ENCODE measurements at regions not wholly inside any gene's neighbourhood (a gene's known extent, or its start where the extent isn't known, plus 50 kb on each side); places are given as distances from the start of the nearest gene placed in this dataset.
A peak's percentile ranks its signal among the peaks of the same experiment; 100 is the strongest.
"Not testable (repeated sequence)": the region's sequence is repeated elsewhere in the genome, so short reads cannot be mapped to it uniquely, and the experiment has no call there.

GRCh38 chr6:112974931-112975330 is 627.8 kb downstream of the RFPL4B start:
- not testable (repeated sequence) for H3K36me3 ChIP-seq; H3K4me1 ChIP-seq (replicated peaks); H3K9me3 ChIP-seq (replicated peaks); H3K27ac ChIP-seq; DNase-seq (ENCODE audit: low read depth in 1 of 2, low spot score in 2 of 2); H3K27me3 ChIP-seq (replicated peaks); H3K4me3 ChIP-seq

DNA sequence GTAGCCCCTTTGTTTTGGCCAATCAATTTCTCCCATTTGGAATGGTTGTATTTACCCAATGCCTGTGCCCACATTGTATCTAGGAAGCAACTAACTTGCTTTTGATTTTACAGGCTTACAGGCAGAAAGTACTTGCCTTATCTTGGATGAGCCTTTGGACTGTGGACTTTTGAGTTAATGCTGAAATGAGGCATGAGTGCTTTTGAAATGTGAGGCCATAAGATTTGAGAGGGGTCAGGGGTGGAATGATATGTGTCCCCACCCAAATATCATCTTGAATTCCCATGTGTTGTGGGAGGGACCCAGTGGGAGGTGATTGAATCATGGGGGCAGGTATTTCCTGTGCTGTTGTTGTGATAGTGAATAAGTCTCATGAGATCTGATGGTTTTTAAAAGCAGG is 629.4 kb downstream of the RFPL4B start:
- not testable (repeated sequence) for H3K27me3 ChIP-seq (replicated peaks); H3K4me3 ChIP-seq; H3K36me3 ChIP-seq; DNase-seq (ENCODE audit: low read depth in 1 of 2, low spot score in 2 of 2); H3K4me1 ChIP-seq (replicated peaks); H3K9me3 ChIP-seq (replicated peaks); H3K27ac ChIP-seq

- H3K9me3 ChIP-seq (replicated peaks): no peaks in the 10 kb centered on the region
- H3K27me3 ChIP-seq (replicated peaks): no peaks in the 10 kb centered on the region
- no peaks in the 10 kb centered on the region for H3K36me3 ChIP-seq
- no peak overlapping the region for H3K4me3 ChIP-seq
- no peaks in the 10 kb centered on the region for H3K4me1 ChIP-seq (replicated peaks)
- no peak overlapping the region for H3K27ac ChIP-seq
- peak in 1 of 2 experiments; percentile 23 for DNase-seq (ENCODE audit: low read depth in 1 of 2, low spot score in 2 of 2)
Measured at GRCh38 chr6:112979830-112980229, 632.7 kb downstream of the RFPL4B start.

GRCh38 chr6:112980676-112981075 is 633.5 kb downstream of the RFPL4B start:
- Histone ChIP-seq H3K27me3 (replicated peaks) (no peaks in the 10 kb centered on the region), H3K9me3 (replicated peaks) (no peaks in the 10 kb centered on the region), H3K36me3 (no peaks in the 10 kb centered on the region), H3K27ac (no peak overlapping the region), H3K4me1 (replicated peaks) (no peaks in the 10 kb centered on the region), H3K4me3 (no peak overlapping the region)
- DNase-seq (ENCODE audit: low read depth in 1 of 2, low spot score in 2 of 2): no peak

DNA sequence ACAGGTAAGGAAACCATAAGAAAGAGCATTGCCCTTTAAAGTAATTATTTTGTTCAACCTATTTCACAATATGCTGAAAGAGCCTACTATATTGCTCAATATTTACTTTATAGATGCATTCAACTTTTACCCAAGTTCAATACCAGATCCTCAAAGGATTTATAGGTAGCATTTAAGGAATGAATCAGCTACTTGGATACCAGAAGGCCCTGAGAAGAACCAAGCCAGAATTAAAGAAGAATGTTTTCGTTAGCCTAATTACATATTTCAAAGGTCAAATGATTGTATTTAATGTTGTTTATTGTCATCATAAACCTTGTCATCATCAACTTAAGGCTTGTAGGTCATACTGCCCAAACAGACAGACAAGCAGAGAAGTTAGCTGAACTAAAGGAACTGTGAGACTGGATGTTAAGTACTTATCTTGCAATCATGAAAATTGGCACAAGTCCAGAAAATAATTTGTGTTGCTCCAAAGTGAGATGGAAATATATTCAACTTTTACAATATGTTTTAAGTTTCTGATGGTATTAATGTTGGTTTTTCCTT is 636.7 kb downstream of the RFPL4B start:
- no peak overlapping the region for H3K4me3 ChIP-seq
- no peaks in the 10 kb centered on the region for H3K36me3 ChIP-seq
- no peak overlapping the region for H3K27ac ChIP-seq
- DNase-seq (ENCODE audit: low read depth in 1 of 2, low spot score in 2 of 2): no peak
- H3K27me3 ChIP-seq (replicated peaks): no peaks in the 10 kb centered on the region
- no peaks in the 10 kb centered on the region for H3K9me3 ChIP-seq (replicated peaks)
- no peaks in the 10 kb centered on the region for H3K4me1 ChIP-seq (replicated peaks)

DNA sequence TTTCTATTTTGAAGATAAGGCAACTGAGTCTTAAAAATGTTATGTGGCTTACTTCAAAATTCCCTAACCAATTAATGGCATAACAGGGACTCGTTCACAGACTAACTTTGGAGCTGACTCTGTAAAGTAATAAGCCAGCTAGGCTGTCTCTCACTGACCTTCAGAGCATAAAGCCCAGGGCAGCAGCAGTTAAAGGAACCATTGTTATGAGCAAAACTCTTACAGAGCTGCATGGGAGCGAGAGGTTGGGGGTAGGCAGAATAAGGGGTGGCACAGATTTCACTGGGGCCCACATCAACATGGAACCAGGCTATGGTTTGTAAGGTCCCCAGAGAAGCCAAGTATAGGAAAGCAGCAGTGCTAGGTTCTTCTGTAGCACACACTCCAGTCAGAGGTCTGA is 637.8 kb downstream of the RFPL4B start:
- H3K4me3 ChIP-seq: no peak overlapping the region
- no peaks in the 10 kb centered on the region for H3K36me3 ChIP-seq
- no peaks in the 10 kb centered on the region for H3K4me1 ChIP-seq (replicated peaks)
- no peaks in the 10 kb centered on the region for H3K27me3 ChIP-seq (replicated peaks)
- no peaks in the 10 kb centered on the region for H3K9me3 ChIP-seq (replicated peaks)
- DNase-seq (ENCODE audit: low read depth in 1 of 2, low spot score in 2 of 2): no peak
- H3K27ac ChIP-seq: no peak overlapping the region

- Histone ChIP-seq H3K27me3 (replicated peaks) (no peaks in the 10 kb centered on the region), H3K4me1 (replicated peaks) (no peaks in the 10 kb centered on the region), H3K36me3 (no peaks in the 10 kb centered on the region), H3K27ac (no peak overlapping the region), H3K9me3 (replicated peaks) (no peaks in the 10 kb centered on the region), H3K4me3 (no peak overlapping the region)
- no peak for DNase-seq (ENCODE audit: low read depth in 1 of 2, low spot score in 2 of 2)
Measured at GRCh38 chr6:112986321-112986720, 639.2 kb downstream of the RFPL4B start.

- Histone ChIP-seq H3K9me3 (replicated peaks) (no peaks in the 10 kb centered on the region), H3K27ac (no peak overlapping the region), H3K4me3 (no peak overlapping the region), H3K4me1 (replicated peaks) (no peaks in the 10 kb centered on the region), H3K36me3 (no peaks in the 10 kb centered on the region), H3K27me3 (replicated peaks) (no peaks in the 10 kb centered on the region)
- DNase-seq (ENCODE audit: low read depth in 1 of 2, low spot score in 2 of 2): no peak
Measured at GRCh38 chr6:112988748-112989147, 641.6 kb downstream of the RFPL4B start.

DNA sequence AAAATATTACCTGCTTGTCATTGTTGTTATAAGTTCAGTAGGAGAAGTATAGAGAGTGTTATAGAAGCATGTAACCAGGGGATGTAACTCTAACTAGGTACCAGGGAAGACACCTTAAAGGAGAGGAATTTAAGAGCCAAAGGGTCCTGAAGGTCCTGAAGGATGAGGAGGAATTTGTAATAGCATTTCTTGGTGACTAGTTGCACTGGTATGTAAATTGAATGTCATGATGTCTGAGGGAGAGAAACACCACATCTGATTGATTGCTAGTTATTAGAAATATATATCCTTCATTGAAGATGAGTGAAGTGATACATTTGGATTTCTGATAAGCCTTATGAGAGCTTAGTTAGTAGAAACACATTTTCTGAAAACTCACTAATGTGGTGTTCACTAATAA is 643.8 kb downstream of the RFPL4B start:
- H3K36me3 ChIP-seq: no peaks in the 10 kb centered on the region
- no peaks in the 10 kb centered on the region for H3K27me3 ChIP-seq (replicated peaks)
- no peaks in the 10 kb centered on the region for H3K9me3 ChIP-seq (replicated peaks)
- no peak for DNase-seq (ENCODE audit: low read depth in 1 of 2, low spot score in 2 of 2)
- no peak overlapping the region for H3K4me3 ChIP-seq
- H3K4me1 ChIP-seq (replicated peaks): no peaks in the 10 kb centered on the region
- H3K27ac ChIP-seq: no peak overlapping the region

DNA sequence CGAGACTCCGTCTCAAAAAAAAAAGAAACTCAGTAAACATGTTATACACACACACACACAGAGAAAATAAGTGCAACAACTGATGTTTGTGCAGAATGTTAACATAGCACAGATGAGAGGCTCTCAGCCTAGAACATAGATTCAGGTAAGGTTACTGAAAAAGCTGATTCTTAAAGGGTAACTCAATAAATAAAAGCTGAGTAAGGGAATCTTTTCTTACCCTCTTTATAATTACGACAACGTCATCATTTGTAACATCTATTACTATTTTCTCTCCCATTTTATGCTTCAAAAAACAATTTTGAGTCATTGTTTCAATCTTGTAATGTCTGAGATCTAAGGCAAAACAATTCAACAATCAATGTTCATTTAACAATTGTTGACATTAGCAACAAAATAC is 644.8 kb downstream of the RFPL4B start:
- no peaks in the 10 kb centered on the region for H3K9me3 ChIP-seq (replicated peaks)
- H3K27me3 ChIP-seq (replicated peaks): no peaks in the 10 kb centered on the region
- H3K4me3 ChIP-seq: no peak overlapping the region
- no peak overlapping the region for H3K27ac ChIP-seq
- no peaks in the 10 kb centered on the region for H3K36me3 ChIP-seq
- no peak for DNase-seq (ENCODE audit: low read depth in 1 of 2, low spot score in 2 of 2)
- no peaks in the 10 kb centered on the region for H3K4me1 ChIP-seq (replicated peaks)

GRCh38 chr6:112997421-112998085 is 650.4 kb downstream of the RFPL4B start:
- no peaks in the 10 kb centered on the region for H3K36me3 ChIP-seq
- no peak for DNase-seq (ENCODE audit: low read depth in 1 of 2, low spot score in 2 of 2)
- H3K27ac ChIP-seq: no peak overlapping the region
- H3K4me1 ChIP-seq (replicated peaks): no peaks in the 10 kb centered on the region
- H3K27me3 ChIP-seq (replicated peaks): no peaks in the 10 kb centered on the region
- H3K4me3 ChIP-seq: no peak overlapping the region
- no peaks in the 10 kb centered on the region for H3K9me3 ChIP-seq (replicated peaks)

- H3K4me3 ChIP-seq: no peak overlapping the region
- H3K36me3 ChIP-seq: no peaks in the 10 kb centered on the region
- H3K9me3 ChIP-seq (replicated peaks): no peaks in the 10 kb centered on the region
- no peak for DNase-seq (ENCODE audit: low read depth in 1 of 2, low spot score in 2 of 2)
- no peaks in the 10 kb centered on the region for H3K27me3 ChIP-seq (replicated peaks)
- no peaks in the 10 kb centered on the region for H3K4me1 ChIP-seq (replicated peaks)
- H3K27ac ChIP-seq: no peak overlapping the region
Measured at GRCh38 chr6:113004054-113004453, 656.9 kb downstream of the RFPL4B start.

DNA sequence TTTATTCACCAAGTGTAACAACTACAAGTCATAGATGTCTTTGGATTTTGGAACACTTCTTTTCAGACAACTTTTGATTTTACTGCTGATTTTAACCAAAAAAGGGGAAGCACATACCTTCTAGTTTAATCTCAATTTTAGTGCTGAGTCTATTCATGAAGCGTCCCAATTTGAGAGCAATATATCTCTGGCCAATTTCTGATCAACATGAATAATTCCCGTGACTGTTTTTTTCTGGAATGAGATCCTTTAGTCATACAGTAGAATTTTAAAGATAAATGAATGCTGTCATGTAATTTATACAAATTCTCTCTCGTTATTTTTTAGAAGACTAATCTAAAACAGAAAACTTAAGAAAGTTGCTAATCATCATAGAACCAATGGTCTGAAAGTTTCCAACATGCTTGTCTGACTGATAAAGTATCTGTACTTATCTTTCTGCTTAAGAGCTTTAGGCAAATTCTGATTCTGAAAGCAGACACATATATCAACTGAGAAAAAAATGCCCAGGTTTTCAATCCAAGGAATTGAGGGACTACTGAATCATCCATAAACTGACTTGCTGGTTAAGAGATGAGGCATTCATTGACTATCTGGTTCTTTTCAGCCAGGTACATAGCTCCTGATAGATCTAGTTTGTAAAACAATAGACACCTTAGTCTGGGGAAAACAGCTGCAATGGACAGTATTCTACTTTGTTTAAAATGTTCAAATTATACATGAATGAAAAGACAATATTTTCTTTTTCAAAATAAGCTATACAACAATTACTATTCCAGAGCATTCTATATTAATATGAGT is 657.5 kb downstream of the RFPL4B start:
- Histone ChIP-seq H3K4me3 (no peak overlapping the region), H3K4me1 (replicated peaks) (no peaks in the 10 kb centered on the region), H3K9me3 (replicated peaks) (no peaks in the 10 kb centered on the region), H3K27me3 (replicated peaks) (no peaks in the 10 kb centered on the region), H3K36me3 (no peaks in the 10 kb centered on the region), H3K27ac (no peak overlapping the region)
- DNase-seq (ENCODE audit: low read depth in 1 of 2, low spot score in 2 of 2): no peak

DNA sequence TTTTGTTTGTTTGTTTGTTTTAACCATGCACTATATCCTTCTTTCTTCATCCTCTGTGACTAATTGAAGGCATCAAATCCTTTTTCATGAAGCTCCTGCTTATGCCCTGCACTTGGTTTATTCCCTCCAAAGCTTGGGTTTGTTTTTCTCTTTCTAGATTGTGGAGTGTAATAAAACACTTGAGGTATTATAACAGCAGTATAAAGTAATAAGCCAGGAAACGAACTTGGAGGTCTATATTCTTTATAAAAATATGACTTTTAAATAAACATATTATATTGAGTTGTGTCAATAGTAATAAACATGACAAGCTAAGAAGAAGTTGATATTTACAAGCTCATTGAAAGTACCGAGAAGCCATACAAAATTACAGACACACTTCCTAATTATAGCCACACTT is 659.4 kb downstream of the RFPL4B start:
- H3K4me3 ChIP-seq: no peak overlapping the region
- no peaks in the 10 kb centered on the region for H3K36me3 ChIP-seq

More for the DNA sequence above, 659.4 kb downstream of the RFPL4B start:
- Histone ChIP-seq H3K27ac (no peak overlapping the region), H3K9me3 (replicated peaks) (no peaks in the 10 kb centered on the region), H3K4me1 (replicated peaks) (no peaks in the 10 kb centered on the region), H3K27me3 (replicated peaks) (no peaks in the 10 kb centered on the region)
- no peak for DNase-seq (ENCODE audit: low read depth in 1 of 2, low spot score in 2 of 2)

Measured in SJSA1 (cell line).